ENCODE measurements at regions not wholly inside any gene's neighbourhood (a gene's known extent, or its start where the extent isn't known, plus 50 kb on each side); places are given as distances from the start of the nearest gene placed in this dataset.

GRCh38 chr14:97158102-97158501, 360.9 kb downstream of the VRK1 start:
- TF ChIP-seq CTCF (IDR thresholded peaks at IDR 0.05; ENCODE audit: low read depth, low read length) (no peak), POLR2A (IDR thresholded peaks at IDR 0.05; ENCODE audit: extremely low read depth, insufficient read length) (no peak), MAX (IDR thresholded peaks at IDR 0.05; ENCODE audit: low read depth, low read length) (no peak)

Data from NB4 (cell line).